IMR-90 (cell line): ENCODE measurements at regions not wholly inside any gene's neighbourhood (a gene's known extent, or its start where the extent isn't known, plus 50 kb on each side); places are given as distances from the start of the nearest gene placed in this dataset.

Experiments used
- ATAC-seq: fragments of 200-7000 bp; cut with Tn5 transposase; 2 replicates; pipeline ENCODE4 v1.9.1; 2020; ENCODE audit warnings: low read depth, mild to moderate bottlenecking, moderate library complexity
- BruUV-seq: library from RNA; stranded (reverse); fragments of 400-500 nt; replicated peaks from 2 replicates; lab custom pipeline; 2021; lab: Mats Ljungman, UMichigan
- CTCF ChIA-PET: fragments of 300-600 bp; formaldehyde crosslinking; extraction: SDS; loops from one replicate; lab custom pipeline; 2021; ENCODE audit warnings: antibody characterized with exemption; lab: Yijun Ruan, JAX
- POLR2A ChIA-PET: fragments of 300-600 bp; sonication (Branson Sonifier 250); formaldehyde crosslinking; loops from one replicate; lab custom pipeline; 2022; ENCODE audit warnings: antibody characterized with exemption; ENCODE audit not compliant: unreplicated experiment; lab: Charles Lee
- DNase-seq: peaks from one replicate; pipeline ENCODE4 v3.0.0; 2013
- H2AFZ ChIP-seq: replicated peaks from 2 replicates; pipeline ENCODE3; 2013; ENCODE audit warnings: low read length, mild to moderate bottlenecking; ENCODE audit not compliant: poor library complexity
- H2AK5ac ChIP-seq: 2 replicates; pipeline ENCODE4 v1.6.1; 2013; ENCODE audit warnings: low read depth, low read length, inconsistent platforms
- H2AK9ac ChIP-seq: replicated peaks from 2 replicates; pipeline ENCODE3; 2013; ENCODE audit warnings: mild to moderate bottlenecking, low read depth, low read length, moderate library complexity; ENCODE audit not compliant: poor library complexity
- H2BK120ac ChIP-seq: 2 replicates; pipeline ENCODE4 v1.6.1; 2013; ENCODE audit warnings: low read depth, low read length, inconsistent platforms
- H2BK15ac ChIP-seq: 3 replicates; pipeline ENCODE4 v1.6.1; 2013; ENCODE audit warnings: low read depth, low read length, inconsistent platforms
- H2BK20ac ChIP-seq: 2 replicates; pipeline ENCODE4 v1.6.1; 2013; ENCODE audit warnings: low read depth, mild to moderate bottlenecking, inconsistent platforms, low read length, moderate library complexity
- H2BK5ac ChIP-seq: 2 replicates; pipeline ENCODE4 v1.6.1; 2013; ENCODE audit warnings: mild to moderate bottlenecking, low read depth, low read length, inconsistent platforms; ENCODE audit not compliant: poor library complexity, severe bottlenecking
- H3K14ac ChIP-seq: replicated peaks from 2 replicates; pipeline ENCODE4 v1.6.1; 2013; ENCODE audit warnings: low read depth, low read length, inconsistent platforms
- H3K18ac ChIP-seq: 2 replicates; pipeline ENCODE4 v1.6.1; 2013; ENCODE audit warnings: low read depth, low read length, control low read depth
- H3K23ac ChIP-seq: 2 replicates; pipeline ENCODE4 v1.6.1; 2013; ENCODE audit warnings: low read depth, low read length, inconsistent platforms
- H3K27ac ChIP-seq: 2 replicates; pipeline ENCODE4 v1.5.1; 2013; ENCODE audit warnings: mild to moderate bottlenecking, control low read depth, low read length; ENCODE audit not compliant: insufficient read depth
- H3K27me3 ChIP-seq: 2 replicates; pipeline ENCODE4 v1.6.1; 2013; ENCODE audit warnings: low read length; ENCODE audit not compliant: control insufficient read depth, insufficient read depth
- H3K36me3 ChIP-seq: 2 replicates; pipeline ENCODE4 v1.6.1; 2013; ENCODE audit warnings: low read length, mixed read lengths; ENCODE audit not compliant: control insufficient read depth, insufficient read depth
- H3K4ac ChIP-seq: 2 replicates; pipeline ENCODE4 v1.6.1; 2013; ENCODE audit warnings: low read depth, low read length, inconsistent platforms
- H3K4me1 ChIP-seq: 2 replicates; pipeline ENCODE4 v1.6.1; 2013; ENCODE audit warnings: low read length, mixed read lengths; ENCODE audit not compliant: control insufficient read depth, insufficient read depth
- H3K4me2 ChIP-seq: 2 replicates; pipeline ENCODE4 v1.6.1; 2013; ENCODE audit warnings: low read depth, mild to moderate bottlenecking, control low read depth, low read length, moderate library complexity
- H3K4me3 ChIP-seq: 2 replicates; pipeline ENCODE4 v1.5.1; 2013; ENCODE audit warnings: low read depth, mild to moderate bottlenecking, control low read depth, low read length, moderate library complexity; ENCODE audit not compliant: insufficient read depth
- H3K56ac ChIP-seq: 2 replicates; pipeline ENCODE4 v1.6.1; 2013; ENCODE audit warnings: low read length, inconsistent platforms; ENCODE audit not compliant: insufficient read depth; ENCODE audit errors: extremely low read depth
- H3K79me1 ChIP-seq, 2 experiments: 2 replicates each; pipeline ENCODE4 v1.6.1; 2013; ENCODE audit warnings: low read length in 2 of 2, inconsistent platforms in 1 of 2, low read depth in 1 of 2
- H3K9ac ChIP-seq: 2 replicates; pipeline ENCODE4 v1.6.1; 2013; ENCODE audit warnings: low read depth, low read length, control low read depth
- H3K9me1 ChIP-seq: 2 replicates; pipeline ENCODE4 v1.6.1; 2013; ENCODE audit warnings: low read length, inconsistent platforms; ENCODE audit not compliant: insufficient read depth
- H3K9me3 ChIP-seq: 2 replicates; pipeline ENCODE4 v1.6.1; 2013; ENCODE audit warnings: low read length; ENCODE audit not compliant: control insufficient read depth, insufficient read depth
- H4K20me1 ChIP-seq: 2 replicates; pipeline ENCODE4 v1.6.1; 2013; ENCODE audit warnings: low read length, inconsistent platforms; ENCODE audit not compliant: insufficient read depth
- H4K5ac ChIP-seq: 2 replicates; pipeline ENCODE4 v1.6.1; 2013; ENCODE audit warnings: mild to moderate bottlenecking, low read depth, low read length, control low read depth
- H4K8ac ChIP-seq, 2 experiments: 2 replicates each; pipeline ENCODE4 v1.6.1; 2013; ENCODE audit warnings: low read depth in 2 of 2, low read length in 2 of 2, control low read depth in 1 of 2, inconsistent platforms in 1 of 2
- H4K91ac ChIP-seq: 2 replicates; pipeline ENCODE4 v1.6.1; 2013; ENCODE audit warnings: low read depth, low read length, inconsistent platforms; ENCODE audit not compliant: insufficient read depth
- CHD1 ChIP-seq: IDR thresholded peaks from 2 replicates; pipeline ENCODE4 v1.6.1; 2012; ENCODE audit warnings: low read depth, low read length, improper control_type of control experiment
- CTCF ChIP-seq: conservative IDR thresholded peaks from 2 replicates; pipeline ENCODE4 v1.5.1; 2012; ENCODE audit warnings: mild to moderate bottlenecking, low read depth, low read length, improper control_type of control experiment
- FOS ChIP-seq: fragments of 150-350 bp; IDR thresholded peaks from 2 replicates; pipeline ENCODE4 v1.6.1; 2016; ENCODE audit warnings: low read depth, low read length
- MXI1 ChIP-seq: IDR thresholded peaks from 2 replicates; pipeline ENCODE4 v1.6.1; 2012; ENCODE audit warnings: low read depth, mild to moderate bottlenecking, low read length, moderate library complexity, borderline replicate concordance
- NFE2L2 ChIP-seq: fragments of 150-350 bp; IDR thresholded peaks from 2 replicates; pipeline ENCODE4 v1.6.1; 2016; ENCODE audit warnings: low read depth, mild to moderate bottlenecking, low read length
- RAD21 ChIP-seq: IDR thresholded peaks from 2 replicates; pipeline ENCODE4 v1.6.1; 2012; ENCODE audit warnings: low read length, improper control_type of control experiment
- RCOR1 ChIP-seq: IDR thresholded peaks from 2 replicates; pipeline ENCODE4 v1.6.1; 2012; ENCODE audit warnings: mild to moderate bottlenecking, low read length, improper control_type of control experiment; ENCODE audit not compliant: insufficient replicate concordance
- SMC3 ChIP-seq: fragments of 150-350 bp; IDR thresholded peaks from 2 replicates; pipeline ENCODE4 v1.6.1; 2016; ENCODE audit warnings: low read depth, mild to moderate bottlenecking, antibody characterized with exemption, low read length, moderate library complexity
- WGBS, 2 experiments: methylation state at CpG; one replicate each; pipeline versions ENCODE4 v1.1.5 to v1.1.7; 2013; ENCODE audit warnings: missing lambda C conversion rate in 2 of 2; ENCODE audit not compliant: insufficient read length in 1 of 2; ENCODE audit errors: extremely low coverage in 2 of 2; 5-methylcytosine and 5-hydroxymethylcytosine counted together
- dilution Hi-C: fragments of 300-500 bp; cut with HindIII; formaldehyde crosslinking; loops from one replicate; pipeline ENCODE4 v1.14.3; 2018; ENCODE audit warnings: low sequenced_read_pairs; ENCODE audit not compliant: unreplicated experiment
- in situ Hi-C: fragments of 300-500 bp; cut with MboI; formaldehyde crosslinking; loops from 3 replicates; pipeline ENCODE4 v1.14.3; 2019; ENCODE audit warnings: low sequenced_read_pairs, inconsistent platforms, mixed read lengths
- intact Hi-C: fragments of 100-400 bp; cut with micrococcal nuclease; formaldehyde crosslinking; loops from 2 replicates; pipeline ENCODE4 v1.10.0; 2022

GRCh38 chr10:120355425-120355824 is 101.6 kb upstream of the PLPP4 start:
- H3K14ac ChIP-seq = no peak overlapping the region
- no peaks in the 10 kb centered on the region for H3K9me1 ChIP-seq
- H3K27me3 ChIP-seq = no peaks in the 10 kb centered on the region
- no peak for TF ChIP-seq MXI1
- no peak for TF ChIP-seq RAD21
- no peak for TF ChIP-seq CHD1
- no peak for TF ChIP-seq FOS
- no peak for TF ChIP-seq SMC3
- TF ChIP-seq RCOR1 = no peak
- TF ChIP-seq CTCF = no peak
- no peak for TF ChIP-seq NFE2L2
- H3K4me3 ChIP-seq = no peak overlapping the region
- H4K20me1 ChIP-seq = no peaks in the 10 kb centered on the region
- intact Hi-C loops (no loop called here), dilution Hi-C loops (no loop called here), in situ Hi-C loops (no loop called here)
- H3K56ac ChIP-seq = no peak overlapping the region
- no peak overlapping the region for H2AK5ac ChIP-seq
- BruUV-seq = no TSS peak
- no peaks in the 10 kb centered on the region for H3K4me1 ChIP-seq
- H4K91ac ChIP-seq = no peak overlapping the region
- H3K23ac ChIP-seq = no peak overlapping the region
- no peak overlapping the region for H2BK5ac ChIP-seq
- no peak overlapping the region for H2BK120ac ChIP-seq
- no peak overlapping the region for H3K4ac ChIP-seq
- H2AK9ac ChIP-seq = no peak overlapping the region
- ChIA-PET CTCF (no interaction called here), POLR2A (no interaction called here)
- H3K79me1 ChIP-seq = no peaks in the 10 kb centered on the region
- H3K36me3 ChIP-seq = no peaks in the 10 kb centered on the region
- no peak for ATAC-seq
- H2AFZ ChIP-seq = no peak overlapping the region
- no peak overlapping the region for H3K4me2 ChIP-seq
- no peak overlapping the region for H2BK15ac ChIP-seq
- no peak overlapping the region for H3K27ac ChIP-seq
- H4K8ac ChIP-seq = no peak overlapping the region
- no peak overlapping the region for H3K9ac ChIP-seq
- DNase-seq = no peak
- H3K18ac ChIP-seq = no peak overlapping the region
- no peak overlapping the region for H2BK20ac ChIP-seq
- H3K9me3 ChIP-seq = peaks cover 5% of the 10 kb centered on the region; the same call in 1 of the 2 replicates
- no peak overlapping the region for H4K5ac ChIP-seq
- 0% methylated on average over 1 of the region's 2 CpGs; no CpG with 5 or more reads in 1 of the 2 experiments for WGBS, 2 experiments
